ENCODE measurements at regions not wholly inside any gene's neighbourhood (a gene's known extent, or its start where the extent isn't known, plus 50 kb on each side); places are given as distances from the start of the nearest gene placed in this dataset.

DNA sequence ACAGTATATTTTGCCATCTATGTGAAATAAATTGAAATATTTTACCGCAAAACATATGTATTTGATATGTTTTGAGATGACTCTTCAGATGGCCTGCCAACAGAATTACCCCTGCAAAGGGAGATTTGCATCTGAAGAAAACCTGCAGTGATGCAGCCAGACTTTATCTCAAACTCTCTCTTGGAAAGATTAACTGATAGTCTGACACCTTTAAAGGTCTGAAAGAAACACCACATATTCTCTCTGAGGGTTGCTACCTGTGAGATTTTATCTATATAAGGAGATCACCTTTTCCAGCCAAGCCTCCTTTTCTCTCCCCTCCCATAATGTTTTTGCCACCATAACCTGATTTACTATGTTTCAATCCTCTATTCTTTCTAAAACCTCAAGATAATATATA, 1106.3 kb upstream of the IGFBP7 start:
- TF ChIP-seq, protein P1, sequence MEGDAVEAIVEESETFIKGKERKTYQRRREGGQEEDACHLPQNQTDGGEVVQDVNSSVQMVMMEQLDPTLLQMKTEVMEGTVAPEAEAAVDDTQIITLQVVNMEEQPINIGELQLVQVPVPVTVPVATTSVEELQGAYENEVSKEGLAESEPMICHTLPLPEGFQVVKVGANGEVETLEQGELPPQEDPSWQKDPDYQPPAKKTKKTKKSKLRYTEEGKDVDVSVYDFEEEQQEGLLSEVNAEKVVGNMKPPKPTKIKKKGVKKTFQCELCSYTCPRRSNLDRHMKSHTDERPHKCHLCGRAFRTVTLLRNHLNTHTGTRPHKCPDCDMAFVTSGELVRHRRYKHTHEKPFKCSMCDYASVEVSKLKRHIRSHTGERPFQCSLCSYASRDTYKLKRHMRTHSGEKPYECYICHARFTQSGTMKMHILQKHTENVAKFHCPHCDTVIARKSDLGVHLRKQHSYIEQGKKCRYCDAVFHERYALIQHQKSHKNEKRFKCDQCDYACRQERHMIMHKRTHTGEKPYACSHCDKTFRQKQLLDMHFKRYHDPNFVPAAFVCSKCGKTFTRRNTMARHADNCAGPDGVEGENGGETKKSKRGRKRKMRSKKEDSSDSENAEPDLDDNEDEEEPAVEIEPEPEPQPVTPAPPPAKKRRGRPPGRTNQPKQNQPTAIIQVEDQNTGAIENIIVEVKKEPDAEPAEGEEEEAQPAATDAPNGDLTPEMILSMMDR (IDR thresholded peaks at IDR 0.05) = no peak
- peaks cover 0 to 2% (median 0%) of the 10 kb centered on the region in 3 donors for H3K27me3 ChIP-seq (ENCODE audit: insufficient read depth in 3 of 3, low read length in 2 of 3)
- ATAC-seq = no peak
- no peaks in the 10 kb centered on the region for H3K4me1 ChIP-seq
- no peak for DNase-seq
- H3K36me3 ChIP-seq (ENCODE audit: insufficient read depth in 1 of 2, low read depth in 1 of 2) = no peaks in the 10 kb centered on the region
- WGBS, 3 donors = 86 to 96% (median 95%) methylated on average over 1 of the region's 1 CpG
- intact Hi-C loops (cut with DNase I) = no loop called here
- no peak overlapping the region for H3K27ac ChIP-seq
- H3K4me3 ChIP-seq = no peak overlapping the region
- H3K9me3 ChIP-seq = no peaks in the 10 kb centered on the region

DNA sequence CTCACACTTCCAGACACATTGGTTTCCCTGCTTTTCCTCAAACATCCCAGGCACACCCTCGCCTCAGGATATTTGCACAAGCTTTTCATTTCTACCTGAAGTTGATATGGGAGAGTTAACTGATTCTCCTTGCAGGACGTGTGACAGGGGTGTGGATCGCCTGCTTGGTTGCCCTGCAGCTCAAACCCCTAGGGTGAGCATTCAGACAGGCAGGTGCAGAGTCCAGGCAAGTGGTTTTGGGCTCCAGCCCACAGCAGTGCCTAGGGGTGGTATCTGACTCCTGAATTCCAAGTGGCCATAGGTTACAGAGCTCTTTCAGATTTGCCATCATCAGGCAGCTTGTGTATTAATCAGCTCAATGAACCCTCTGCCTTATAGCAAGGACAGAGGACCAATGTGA, 1104.2 kb upstream of the IGFBP7 start:
- WGBS, 3 donors = 53 to 60% (median 55%) methylated on average over 3 of the region's 3 CpGs
- Histone ChIP-seq H3K4me1 (no peaks in the 10 kb centered on the region), H3K36me3 (ENCODE audit: insufficient read depth in 1 of 2, low read depth in 1 of 2) (no peaks in the 10 kb centered on the region), H3K27ac (no peak overlapping the region), H3K4me3 (no peak overlapping the region), H3K27me3 (ENCODE audit: insufficient read depth in 3 of 3, low read length in 2 of 3) (peaks cover 0 to 2% (median 0%) of the 10 kb centered on the region in 3 donors), H3K9me3 (no peaks in the 10 kb centered on the region)
- intact Hi-C loops (cut with DNase I) = no loop called here
- DNase-seq (no peak), ATAC-seq (no peak)
- TF ChIP-seq, protein P1 (IDR thresholded peaks at IDR 0.05) = no peak

DNA sequence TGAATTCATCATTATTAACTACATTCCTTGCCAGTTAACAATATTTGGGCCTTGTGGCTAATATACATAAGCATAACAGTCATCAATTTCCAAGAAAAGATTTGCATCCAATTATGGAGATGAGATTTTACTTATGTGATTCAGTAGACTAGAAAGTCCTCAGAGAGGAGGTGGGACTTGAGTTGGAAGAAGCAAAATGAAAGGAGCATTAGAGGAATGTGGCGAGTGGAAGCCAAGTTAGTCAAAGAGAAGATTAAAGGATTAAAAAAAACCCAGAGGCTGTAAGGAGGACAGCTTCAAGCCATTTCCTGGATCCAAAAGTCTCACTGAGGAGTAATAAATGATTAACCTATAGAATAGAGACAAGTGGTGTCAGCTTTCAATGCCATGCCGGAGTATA, 1099.4 kb upstream of the IGFBP7 start:
- intact Hi-C loops (cut with DNase I) = no loop called here
- Histone ChIP-seq H3K27me3 (ENCODE audit: insufficient read depth in 3 of 3, low read length in 2 of 3) (peaks cover 0 to 2% (median 0%) of the 10 kb centered on the region in 3 donors), H3K36me3 (ENCODE audit: insufficient read depth in 1 of 2, low read depth in 1 of 2) (no peaks in the 10 kb centered on the region), H3K4me1 (no peaks in the 10 kb centered on the region), H3K4me3 (no peak overlapping the region), H3K27ac (no peak overlapping the region), H3K9me3 (no peaks in the 10 kb centered on the region)
- no peak for ATAC-seq
- TF ChIP-seq, protein P1 (IDR thresholded peaks at IDR 0.05) = no peak
- 61 to 72% (median 61%) methylated on average over 2 of the region's 2 CpGs for WGBS, 3 donors
- DNase-seq = no peak

DNA sequence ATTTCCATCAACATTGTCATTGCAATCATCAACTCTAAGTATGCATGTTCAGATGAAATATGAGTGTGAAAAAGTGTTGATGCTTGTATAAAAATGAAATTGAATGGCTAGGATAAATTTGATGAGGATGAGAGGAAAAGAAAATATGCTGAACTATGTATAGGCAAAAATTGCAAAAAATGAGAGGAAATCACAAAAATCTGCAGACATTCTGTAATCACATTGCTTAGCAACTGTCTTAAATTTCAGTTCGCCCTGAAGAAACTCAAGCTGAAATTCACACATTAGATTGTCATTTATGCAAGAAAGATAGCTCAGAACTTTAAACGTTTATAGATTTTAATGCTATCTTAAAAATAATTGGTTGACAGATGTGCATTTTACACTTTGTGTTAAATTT, 1098.8 kb upstream of the IGFBP7 start:
- no peaks in the 10 kb centered on the region for H3K4me1 ChIP-seq
- H3K4me3 ChIP-seq = no peak overlapping the region
- H3K27ac ChIP-seq = no peak overlapping the region
- no peaks in the 10 kb centered on the region for H3K36me3 ChIP-seq (ENCODE audit: insufficient read depth in 1 of 2, low read depth in 1 of 2)
- ATAC-seq = no peak
- no peaks in the 10 kb centered on the region for H3K9me3 ChIP-seq
- intact Hi-C loops (cut with DNase I) = no loop called here
- H3K27me3 ChIP-seq (ENCODE audit: insufficient read depth in 3 of 3, low read length in 2 of 3) = no peaks in the 10 kb centered on the region
- TF ChIP-seq, protein P1 (IDR thresholded peaks at IDR 0.05) = no peak
- no peak for DNase-seq
- 61 to 77% (median 70%) methylated on average over 2 of the region's 2 CpGs for WGBS, 3 donors

DNA sequence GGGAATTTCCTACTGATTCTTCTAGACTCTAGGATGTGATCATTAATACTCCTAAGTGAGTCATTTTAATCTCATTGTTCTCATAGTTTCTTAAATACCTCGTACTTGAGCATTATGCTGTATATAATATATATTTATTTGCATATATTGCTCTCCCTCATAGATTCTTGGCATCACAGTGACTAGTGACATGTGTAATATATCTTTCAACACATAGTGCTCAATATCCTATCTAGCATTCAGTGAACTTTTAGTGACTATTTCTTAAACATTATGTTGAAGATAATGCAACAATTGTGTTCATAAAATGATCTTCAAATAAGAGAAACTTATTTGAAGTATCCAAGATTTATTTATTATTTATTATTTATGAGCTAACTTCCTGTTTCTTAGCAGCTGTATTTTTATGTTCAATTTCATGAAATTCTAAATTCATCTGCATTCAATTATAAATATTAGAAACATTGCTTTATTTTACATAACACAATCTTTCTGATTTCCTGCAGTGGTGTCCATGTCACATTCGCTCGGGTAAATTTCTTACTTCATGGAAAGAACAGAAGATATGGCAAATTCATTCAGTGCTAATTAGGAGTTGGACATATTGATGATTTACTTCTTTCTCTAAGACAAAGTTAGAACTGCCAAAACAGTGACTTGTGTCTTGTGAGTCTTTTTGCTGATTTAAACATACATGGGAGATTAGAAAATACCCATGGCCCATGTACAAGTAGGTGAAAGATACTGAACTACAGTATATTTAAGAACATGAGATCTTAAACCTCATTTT, 1095.5 kb upstream of the IGFBP7 start:
- no peaks in the 10 kb centered on the region for H3K4me1 ChIP-seq
- no peaks in the 10 kb centered on the region for H3K9me3 ChIP-seq
- no peaks in the 10 kb centered on the region for H3K27me3 ChIP-seq (ENCODE audit: insufficient read depth in 3 of 3, low read length in 2 of 3)
- intact Hi-C loops (cut with DNase I) = no loop called here
- 69 to 75% (median 71%) methylated on average over 3 of the region's 3 CpGs for WGBS, 3 donors
- DNase-seq = no peak
- ATAC-seq = no peak
- H3K36me3 ChIP-seq (ENCODE audit: insufficient read depth in 1 of 2, low read depth in 1 of 2) = no peaks in the 10 kb centered on the region
- TF ChIP-seq, protein P1 (IDR thresholded peaks at IDR 0.05) = no peak
- H3K4me3 ChIP-seq = no peak overlapping the region
- no peak overlapping the region for H3K27ac ChIP-seq

Measured in psoas muscle (tissue), 7 donors.